Nephron (organoid): ENCODE measurements at regions not wholly inside any gene's neighbourhood (a gene's known extent, or its start where the extent isn't known, plus 50 kb on each side); places are given as distances from the start of the nearest gene placed in this dataset.

Experiments
- H3K27ac Mint-ChIP-seq, 3 experiments: 2 replicates each; pipeline ENCODE4 v1.8.0; 2020; ENCODE audit warnings: mixed read lengths in 3 of 3, mild to moderate bottlenecking in 2 of 3, moderate library complexity in 1 of 3
- H3K27me3 Mint-ChIP-seq: 2 replicates; pipeline ENCODE4 v1.8.0; 2021; ENCODE audit warnings: low read depth, mild to moderate bottlenecking, moderate library complexity, mixed read lengths
- H3K36me3 Mint-ChIP-seq: 2 replicates; pipeline ENCODE4 v1.8.0; 2020; ENCODE audit warnings: low read depth, mixed read lengths
- H3K4me1 Mint-ChIP-seq: 2 replicates; pipeline ENCODE4 v1.8.0; 2020; ENCODE audit warnings: mixed read lengths
- H3K4me3 Mint-ChIP-seq, 3 experiments: 2 replicates each; pipeline ENCODE4 v1.8.0; 2020; ENCODE audit warnings: mild to moderate bottlenecking in 3 of 3, mixed read lengths in 3 of 3, moderate library complexity in 2 of 3
- H3K9me3 Mint-ChIP-seq: 2 replicates; pipeline ENCODE4 v1.8.0; 2020; ENCODE audit warnings: mixed read lengths
- TF ChIP-seq, protein P1 (sequence below), 3 experiments: fragments of 200-600 bp; sonication (generic); IDR thresholded peaks; one replicate each; pipeline ENCODE4 v1.5.0; 2021; ENCODE audit warnings: antibody characterized with exemption in 3 of 3; ENCODE audit not compliant: unreplicated experiment in 3 of 3

DNA sequence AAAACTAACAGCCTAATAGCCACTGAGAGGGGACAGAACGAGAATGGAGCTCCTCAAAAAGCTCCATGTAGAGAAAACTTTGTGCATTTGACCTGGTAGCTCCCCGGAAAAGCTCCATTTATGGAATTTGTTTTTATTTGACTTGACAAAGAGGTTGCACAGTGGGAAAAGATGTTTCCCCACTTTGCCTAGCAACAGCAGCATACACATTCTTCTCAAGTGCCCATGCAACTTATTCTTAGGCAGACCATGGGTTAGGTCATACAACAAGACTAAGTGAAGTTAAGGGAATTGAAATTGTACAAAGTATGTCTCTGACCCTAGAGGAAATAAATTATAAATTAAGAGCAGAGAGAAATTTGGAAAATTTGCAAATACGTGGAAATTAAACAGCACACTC is 949.6 kb upstream of the PRKX start:
- TF ChIP-seq, protein P1, sequence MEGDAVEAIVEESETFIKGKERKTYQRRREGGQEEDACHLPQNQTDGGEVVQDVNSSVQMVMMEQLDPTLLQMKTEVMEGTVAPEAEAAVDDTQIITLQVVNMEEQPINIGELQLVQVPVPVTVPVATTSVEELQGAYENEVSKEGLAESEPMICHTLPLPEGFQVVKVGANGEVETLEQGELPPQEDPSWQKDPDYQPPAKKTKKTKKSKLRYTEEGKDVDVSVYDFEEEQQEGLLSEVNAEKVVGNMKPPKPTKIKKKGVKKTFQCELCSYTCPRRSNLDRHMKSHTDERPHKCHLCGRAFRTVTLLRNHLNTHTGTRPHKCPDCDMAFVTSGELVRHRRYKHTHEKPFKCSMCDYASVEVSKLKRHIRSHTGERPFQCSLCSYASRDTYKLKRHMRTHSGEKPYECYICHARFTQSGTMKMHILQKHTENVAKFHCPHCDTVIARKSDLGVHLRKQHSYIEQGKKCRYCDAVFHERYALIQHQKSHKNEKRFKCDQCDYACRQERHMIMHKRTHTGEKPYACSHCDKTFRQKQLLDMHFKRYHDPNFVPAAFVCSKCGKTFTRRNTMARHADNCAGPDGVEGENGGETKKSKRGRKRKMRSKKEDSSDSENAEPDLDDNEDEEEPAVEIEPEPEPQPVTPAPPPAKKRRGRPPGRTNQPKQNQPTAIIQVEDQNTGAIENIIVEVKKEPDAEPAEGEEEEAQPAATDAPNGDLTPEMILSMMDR (IDR thresholded peaks at IDR 0.05; ENCODE audit: unreplicated experiment in 3 of 3), result no peak
- H3K9me3 Mint-ChIP-seq, result peaks cover 9% of the 10 kb centered on the region
- H3K27ac Mint-ChIP-seq, result peak overlapping the region in 1 of 3 experiments; percentile 22

DNA sequence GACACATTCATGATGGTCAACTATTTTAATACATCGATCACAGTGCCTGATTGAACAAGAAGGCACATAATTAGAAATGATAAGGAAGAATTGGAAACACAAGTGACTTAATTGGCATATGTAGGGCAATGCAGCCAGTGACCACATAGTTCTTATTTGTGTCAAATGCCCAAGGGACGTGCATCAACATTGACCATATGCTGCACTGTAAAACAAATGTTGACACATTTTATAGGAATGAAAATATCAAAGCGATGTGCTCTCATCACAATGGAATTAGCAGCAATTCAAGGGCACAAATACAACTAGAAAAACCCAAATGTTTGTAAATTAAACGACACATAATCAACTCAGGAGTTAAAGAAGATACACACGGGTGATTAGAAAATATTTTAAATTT is 948.3 kb upstream of the PRKX start:
- Mint-ChIP-seq H3K27me3 (no peaks in the 10 kb centered on the region), H3K4me1 (no peaks in the 10 kb centered on the region), H3K4me3 (no peak overlapping the region), H3K9me3 (peaks cover 9% of the 10 kb centered on the region), H3K27ac (no peak overlapping the region), H3K36me3 (no peaks in the 10 kb centered on the region)
- TF ChIP-seq, protein P1 (IDR thresholded peaks at IDR 0.05; ENCODE audit: unreplicated experiment in 3 of 3), result no peak

More for the DNA sequence above, 949.6 kb upstream of the PRKX start:
- H3K4me3 Mint-ChIP-seq, result no peak overlapping the region
- H3K27me3 Mint-ChIP-seq, result no peaks in the 10 kb centered on the region
- H3K4me1 Mint-ChIP-seq, result no peaks in the 10 kb centered on the region
- no peaks in the 10 kb centered on the region for H3K36me3 Mint-ChIP-seq

DNA sequence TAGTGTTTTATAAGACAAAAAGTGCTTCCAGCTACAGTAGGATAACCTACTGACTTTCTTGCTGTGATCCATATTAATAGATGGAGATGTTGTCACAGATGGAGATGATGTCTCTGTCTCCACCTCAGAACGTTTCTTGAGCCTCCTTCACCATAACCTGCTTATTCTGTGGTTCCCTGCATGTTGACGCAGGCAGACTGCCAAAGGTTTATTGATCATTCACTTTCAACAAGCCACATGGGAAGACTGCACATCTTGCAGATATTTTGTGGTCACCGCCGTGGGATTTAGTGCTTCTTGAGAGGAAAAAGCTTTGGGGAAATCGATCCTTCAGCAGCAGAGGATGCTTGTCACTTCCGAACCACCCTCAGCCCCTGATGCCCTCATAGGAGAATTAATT is 943.0 kb upstream of the PRKX start:
- peaks cover 3% of the 10 kb centered on the region for H3K27me3 Mint-ChIP-seq
- H3K9me3 Mint-ChIP-seq, result peaks cover 12% of the 10 kb centered on the region
- no peak overlapping the region for H3K4me3 Mint-ChIP-seq
- H3K27ac Mint-ChIP-seq, result no peak overlapping the region
- no peaks in the 10 kb centered on the region for H3K36me3 Mint-ChIP-seq
- TF ChIP-seq, protein P1 (IDR thresholded peaks at IDR 0.05; ENCODE audit: unreplicated experiment in 3 of 3), result no peak
- H3K4me1 Mint-ChIP-seq, result no peaks in the 10 kb centered on the region

DNA sequence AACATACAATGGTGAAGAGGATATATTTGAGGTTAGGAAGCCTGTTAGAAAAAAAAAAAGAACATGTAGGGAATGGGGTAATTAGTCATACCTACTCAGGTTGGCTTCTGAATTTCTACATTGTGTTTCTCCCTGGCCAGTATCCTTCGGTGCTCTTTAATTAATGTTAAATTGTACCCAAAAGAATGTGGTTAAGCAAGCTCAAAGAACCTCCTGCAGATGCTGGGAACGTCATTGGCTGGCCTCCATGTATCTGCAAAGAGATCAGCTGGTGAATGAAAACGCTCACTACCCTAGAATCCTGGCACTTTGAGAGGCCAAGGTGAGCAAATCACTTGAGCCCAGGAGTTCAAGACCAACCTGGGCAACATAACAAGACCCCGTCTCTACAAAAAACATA is 942.3 kb upstream of the PRKX start:
- H3K4me3 Mint-ChIP-seq, result no peak overlapping the region
- H3K4me1 Mint-ChIP-seq, result no peaks in the 10 kb centered on the region
- H3K27me3 Mint-ChIP-seq, result peaks cover 3% of the 10 kb centered on the region
- peaks cover 10% of the 10 kb centered on the region for H3K9me3 Mint-ChIP-seq
- no peak overlapping the region for H3K27ac Mint-ChIP-seq
- no peaks in the 10 kb centered on the region for H3K36me3 Mint-ChIP-seq
- TF ChIP-seq, protein P1 (IDR thresholded peaks at IDR 0.05; ENCODE audit: unreplicated experiment in 3 of 3), result no peak

DNA sequence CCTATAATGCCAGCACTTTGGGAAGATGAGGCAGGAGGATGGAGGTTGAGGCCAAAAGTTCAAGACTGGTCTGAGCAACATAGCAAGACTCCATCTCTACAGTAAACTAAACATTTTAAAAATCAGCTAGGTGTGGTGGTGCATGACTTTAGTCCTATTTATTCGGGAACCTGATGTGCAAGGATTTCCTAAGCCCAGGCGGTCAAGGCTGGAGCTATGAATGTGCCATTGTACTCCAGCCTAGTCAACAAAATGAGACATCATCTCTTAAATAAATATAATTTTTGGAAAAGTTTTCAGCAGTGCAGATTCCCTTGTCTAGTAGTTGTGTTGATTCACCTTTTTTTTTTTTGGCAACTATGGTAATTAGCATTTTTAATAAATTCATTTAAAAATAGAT is 928.7 kb upstream of the PRKX start:
- H3K4me3 Mint-ChIP-seq, result no peak overlapping the region
- no peaks in the 10 kb centered on the region for H3K4me1 Mint-ChIP-seq
- H3K36me3 Mint-ChIP-seq, result no peaks in the 10 kb centered on the region
- H3K9me3 Mint-ChIP-seq, result peaks cover 4% of the 10 kb centered on the region
- H3K27me3 Mint-ChIP-seq, result peaks cover 8% of the 10 kb centered on the region
- TF ChIP-seq, protein P1 (IDR thresholded peaks at IDR 0.05; ENCODE audit: unreplicated experiment in 3 of 3), result no peak
- H3K27ac Mint-ChIP-seq, result no peak overlapping the region

DNA sequence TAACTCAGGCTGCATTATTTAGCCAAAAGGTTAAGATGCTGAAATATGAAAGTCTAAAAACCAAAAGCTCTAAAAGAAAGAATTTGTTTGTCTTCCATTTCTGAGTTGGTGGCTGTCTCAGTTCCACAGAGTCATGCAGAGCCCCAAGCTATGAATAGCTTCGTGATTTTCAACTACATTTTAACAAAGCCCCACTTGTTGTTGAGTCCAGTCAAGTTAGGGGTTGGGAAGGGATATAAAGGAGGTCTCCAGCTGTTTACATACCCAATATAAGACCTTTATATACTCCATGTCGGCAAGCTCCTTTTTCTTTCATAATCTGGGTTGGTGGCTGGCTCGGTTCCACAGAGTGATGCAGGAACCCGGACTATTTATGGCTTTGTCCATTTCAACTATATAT is 924.6 kb upstream of the PRKX start:
- TF ChIP-seq, protein P1 (IDR thresholded peaks at IDR 0.05; ENCODE audit: unreplicated experiment in 3 of 3), result no peak
- no peaks in the 10 kb centered on the region for H3K4me1 Mint-ChIP-seq
- no peaks in the 10 kb centered on the region for H3K36me3 Mint-ChIP-seq
- H3K27me3 Mint-ChIP-seq, result peaks cover 8% of the 10 kb centered on the region
- H3K27ac Mint-ChIP-seq, result no peak overlapping the region
- no peak overlapping the region for H3K4me3 Mint-ChIP-seq
- H3K9me3 Mint-ChIP-seq, result peaks cover 4% of the 10 kb centered on the region
